ENCODE measurements at regions not wholly inside any gene's neighbourhood (a gene's known extent, or its start where the extent isn't known, plus 50 kb on each side); places are given as distances from the start of the nearest gene placed in this dataset.

- no peak overlapping the region for H3K4me3 Mint-ChIP-seq
- POLR2A ChIA-PET = no interaction called here
- no peaks in the 10 kb centered on the region for H3K9me3 Mint-ChIP-seq (ENCODE audit: insufficient read depth)
- H3K27ac Mint-ChIP-seq = no peak overlapping the region
- CTCF ChIA-PET = no interaction called here
- H3K27me3 Mint-ChIP-seq (ENCODE audit: low read depth) = no peaks in the 10 kb centered on the region
- no peaks in the 10 kb centered on the region for H3K4me1 Mint-ChIP-seq (ENCODE audit: low read depth)
- H3K36me3 Mint-ChIP-seq (ENCODE audit: low read depth) = no peaks in the 10 kb centered on the region
- ATAC-seq (no peak), DNase-seq (no peak)
These were observed 396.0 kb upstream of the ZNF608 start for GRCh38 chr5:125142458-125142857.

GRCh38 chr5:125143011-125143410 is 396.6 kb upstream of the ZNF608 start:
- no peak overlapping the region for H3K4me3 Mint-ChIP-seq
- H3K4me1 Mint-ChIP-seq (ENCODE audit: low read depth) = no peaks in the 10 kb centered on the region
- ChIA-PET CTCF (no interaction called here), POLR2A (no interaction called here)
- no peaks in the 10 kb centered on the region for H3K9me3 Mint-ChIP-seq (ENCODE audit: insufficient read depth)
- no peaks in the 10 kb centered on the region for H3K36me3 Mint-ChIP-seq (ENCODE audit: low read depth)
- no peak for DNase-seq
- no peak overlapping the region for H3K27ac Mint-ChIP-seq
- no peak for ATAC-seq
- no peaks in the 10 kb centered on the region for H3K27me3 Mint-ChIP-seq (ENCODE audit: low read depth)

- CTCF ChIA-PET = no interaction called here
- Mint-ChIP-seq H3K4me1 (ENCODE audit: low read depth) (no peaks in the 10 kb centered on the region), H3K36me3 (ENCODE audit: low read depth) (no peaks in the 10 kb centered on the region), H3K27ac (no peak overlapping the region), H3K27me3 (ENCODE audit: low read depth) (no peaks in the 10 kb centered on the region), H3K4me3 (no peak overlapping the region), H3K9me3 (ENCODE audit: insufficient read depth) (no peaks in the 10 kb centered on the region)
- DNase-seq (no peak), ATAC-seq (no peak)
- POLR2A ChIA-PET = no interaction called here
These were observed 401.6 kb upstream of the ZNF608 start for GRCh38 chr5:125148076-125148475.

GRCh38 chr5:125148706-125149105 is 402.3 kb upstream of the ZNF608 start:
- no peaks in the 10 kb centered on the region for H3K27me3 Mint-ChIP-seq (ENCODE audit: low read depth)
- no peaks in the 10 kb centered on the region for H3K4me1 Mint-ChIP-seq (ENCODE audit: low read depth)
- ATAC-seq (no peak), DNase-seq (no peak)
- no peaks in the 10 kb centered on the region for H3K9me3 Mint-ChIP-seq (ENCODE audit: insufficient read depth)
- no peak overlapping the region for H3K27ac Mint-ChIP-seq
- H3K36me3 Mint-ChIP-seq (ENCODE audit: low read depth) = no peaks in the 10 kb centered on the region
- ChIA-PET POLR2A (no interaction called here), CTCF (no interaction called here)
- no peak overlapping the region for H3K4me3 Mint-ChIP-seq

- H3K4me3 Mint-ChIP-seq = no peak overlapping the region
- H3K9me3 Mint-ChIP-seq (ENCODE audit: insufficient read depth) = no peaks in the 10 kb centered on the region
- H3K27me3 Mint-ChIP-seq (ENCODE audit: low read depth) = no peaks in the 10 kb centered on the region
- no peaks in the 10 kb centered on the region for H3K36me3 Mint-ChIP-seq (ENCODE audit: low read depth)
- ChIA-PET CTCF (no interaction called here), POLR2A (no interaction called here)
- no peak overlapping the region for H3K27ac Mint-ChIP-seq
- DNase-seq = no peak
- H3K4me1 Mint-ChIP-seq (ENCODE audit: low read depth) = no peaks in the 10 kb centered on the region
- ATAC-seq = no peak
These were observed 402.7 kb upstream of the ZNF608 start for GRCh38 chr5:125149110-125149509.

- ATAC-seq = no peak
- POLR2A ChIA-PET = no interaction called here
These were observed 403.1 kb upstream of the ZNF608 start for GRCh38 chr5:125149527-125149926.

GRCh38 chr5:125150041-125150669 is 403.7 kb upstream of the ZNF608 start:
- no peak overlapping the region for H3K4me3 Mint-ChIP-seq
- no peaks in the 10 kb centered on the region for H3K27me3 Mint-ChIP-seq (ENCODE audit: low read depth)
- no peaks in the 10 kb centered on the region for H3K9me3 Mint-ChIP-seq (ENCODE audit: insufficient read depth)
- DNase-seq = no peak
- no peaks in the 10 kb centered on the region for H3K36me3 Mint-ChIP-seq (ENCODE audit: low read depth)
- no peak overlapping the region for H3K27ac Mint-ChIP-seq
- H3K4me1 Mint-ChIP-seq (ENCODE audit: low read depth) = no peaks in the 10 kb centered on the region
- CTCF ChIA-PET = no interaction called here
- ATAC-seq = no peak
- POLR2A ChIA-PET = no interaction called here

More at GRCh38 chr5:125149527-125149926, 403.1 kb upstream of the ZNF608 start:
- Mint-ChIP-seq H3K27me3 (ENCODE audit: low read depth) (no peaks in the 10 kb centered on the region), H3K36me3 (ENCODE audit: low read depth) (no peaks in the 10 kb centered on the region), H3K9me3 (ENCODE audit: insufficient read depth) (no peaks in the 10 kb centered on the region), H3K4me3 (no peak overlapping the region), H3K27ac (no peak overlapping the region), H3K4me1 (ENCODE audit: low read depth) (no peaks in the 10 kb centered on the region)
- DNase-seq = no peak
- CTCF ChIA-PET = no interaction called here

GRCh38 chr5:125151150-125151900 is 404.9 kb upstream of the ZNF608 start:
- no peak overlapping the region for H3K4me3 Mint-ChIP-seq
- no peaks in the 10 kb centered on the region for H3K27me3 Mint-ChIP-seq (ENCODE audit: low read depth)
- CTCF ChIA-PET = no interaction called here
- POLR2A ChIA-PET = no interaction called here
- no peak overlapping the region for H3K27ac Mint-ChIP-seq
- no peaks in the 10 kb centered on the region for H3K9me3 Mint-ChIP-seq (ENCODE audit: insufficient read depth)
- no peaks in the 10 kb centered on the region for H3K4me1 Mint-ChIP-seq (ENCODE audit: low read depth)
- H3K36me3 Mint-ChIP-seq (ENCODE audit: low read depth) = no peaks in the 10 kb centered on the region
- DNase-seq = no peak
- ATAC-seq = no peak

- ATAC-seq = no peak
- Mint-ChIP-seq H3K36me3 (ENCODE audit: low read depth) (no peaks in the 10 kb centered on the region), H3K27ac (no peak overlapping the region), H3K4me1 (ENCODE audit: low read depth) (no peaks in the 10 kb centered on the region), H3K27me3 (ENCODE audit: low read depth) (no peaks in the 10 kb centered on the region), H3K9me3 (ENCODE audit: insufficient read depth) (no peaks in the 10 kb centered on the region), H3K4me3 (no peak overlapping the region)
- ChIA-PET POLR2A (no interaction called here), CTCF (no interaction called here)
- DNase-seq = no peak
These were observed 405.6 kb upstream of the ZNF608 start for GRCh38 chr5:125152044-125152443.

GRCh38 chr5:125152461-125153189 is 406.2 kb upstream of the ZNF608 start:
- H3K4me1 Mint-ChIP-seq (ENCODE audit: low read depth) = no peaks in the 10 kb centered on the region
- no peak for DNase-seq
- H3K36me3 Mint-ChIP-seq (ENCODE audit: low read depth) = no peaks in the 10 kb centered on the region
- H3K4me3 Mint-ChIP-seq = no peak overlapping the region
- ChIA-PET CTCF (no interaction called here), POLR2A (no interaction called here)
- H3K27ac Mint-ChIP-seq = no peak overlapping the region
- no peak for ATAC-seq
- H3K9me3 Mint-ChIP-seq (ENCODE audit: insufficient read depth) = no peaks in the 10 kb centered on the region
- no peaks in the 10 kb centered on the region for H3K27me3 Mint-ChIP-seq (ENCODE audit: low read depth)

- ATAC-seq = no peak
- Mint-ChIP-seq H3K4me3 (no peak overlapping the region), H3K36me3 (ENCODE audit: low read depth) (no peaks in the 10 kb centered on the region), H3K4me1 (ENCODE audit: low read depth) (no peaks in the 10 kb centered on the region), H3K27ac (no peak overlapping the region), H3K27me3 (ENCODE audit: low read depth) (no peaks in the 10 kb centered on the region), H3K9me3 (ENCODE audit: insufficient read depth) (no peaks in the 10 kb centered on the region)
- ChIA-PET POLR2A (no interaction called here), CTCF (no interaction called here)
- no peak for DNase-seq
These were observed 406.8 kb upstream of the ZNF608 start for GRCh38 chr5:125153231-125153630.

- no peaks in the 10 kb centered on the region for H3K36me3 Mint-ChIP-seq (ENCODE audit: low read depth)
- ATAC-seq (no peak), DNase-seq (no peak)
- POLR2A ChIA-PET = no interaction called here
- CTCF ChIA-PET = no interaction called here
- H3K4me3 Mint-ChIP-seq = no peak overlapping the region
- no peaks in the 10 kb centered on the region for H3K27me3 Mint-ChIP-seq (ENCODE audit: low read depth)
- H3K4me1 Mint-ChIP-seq (ENCODE audit: low read depth) = no peaks in the 10 kb centered on the region
- no peak overlapping the region for H3K27ac Mint-ChIP-seq
- H3K9me3 Mint-ChIP-seq (ENCODE audit: insufficient read depth) = no peaks in the 10 kb centered on the region
These were observed 408.1 kb upstream of the ZNF608 start for GRCh38 chr5:125154301-125155110.
